ENCODE measurements at regions not wholly inside any gene's neighbourhood (a gene's known extent, or its start where the extent isn't known, plus 50 kb on each side); places are given as distances from the start of the nearest gene placed in this dataset.
"Not testable (repeated sequence)": the region's sequence is repeated elsewhere in the genome, so short reads cannot be mapped to it uniquely, and the experiment has no call there.

GRCh38 chr2:145752091-145752806, 1232.3 kb upstream of the ZEB2 start:
- no peak overlapping the region for H3K4me3 ChIP-seq (ENCODE audit: low read length)
- H3K4me1 ChIP-seq (ENCODE audit: insufficient read depth, low read length) = peaks cover 34% of the 10 kb centered on the region
- H3K9me3 ChIP-seq (ENCODE audit: low read depth, low read length) = no peaks in the 10 kb centered on the region
- H3K27me3 ChIP-seq (ENCODE audit: insufficient read depth, low read length) = no peaks in the 10 kb centered on the region

GRCh38 chr2:145751629-145752028, 1231.7 kb upstream of the ZEB2 start:
- H3K27me3 ChIP-seq (ENCODE audit: insufficient read depth, low read length) = no peaks in the 10 kb centered on the region
- no peak overlapping the region for H3K4me3 ChIP-seq (ENCODE audit: low read length)
- H3K4me1 ChIP-seq (ENCODE audit: insufficient read depth, low read length) = peaks cover 34% of the 10 kb centered on the region
- no peaks in the 10 kb centered on the region for H3K9me3 ChIP-seq (ENCODE audit: low read depth, low read length)

- no peak overlapping the region for H3K4me3 ChIP-seq (ENCODE audit: low read length)
- H3K4me1 ChIP-seq (ENCODE audit: insufficient read depth, low read length) = peaks cover 34% of the 10 kb centered on the region
- H3K27me3 ChIP-seq (ENCODE audit: insufficient read depth, low read length) = no peaks in the 10 kb centered on the region
- no peaks in the 10 kb centered on the region for H3K9me3 ChIP-seq (ENCODE audit: low read depth, low read length)
These were observed 1231.2 kb upstream of the ZEB2 start for GRCh38 chr2:145751155-145751554.

- Histone ChIP-seq H3K27me3 (ENCODE audit: insufficient read depth, low read length) (no peaks in the 10 kb centered on the region), H3K4me1 (ENCODE audit: insufficient read depth, low read length) (peaks cover 34% of the 10 kb centered on the region), H3K4me3 (ENCODE audit: low read length) (no peak overlapping the region), H3K9me3 (ENCODE audit: low read depth, low read length) (no peaks in the 10 kb centered on the region)
These were observed 1230.7 kb upstream of the ZEB2 start for GRCh38 chr2:145750612-145751011.

GRCh38 chr2:145750144-145750543, 1230.2 kb upstream of the ZEB2 start:
- Histone ChIP-seq H3K4me3 (ENCODE audit: low read length) (no peak overlapping the region), H3K9me3 (ENCODE audit: low read depth, low read length) (no peaks in the 10 kb centered on the region), H3K27me3 (ENCODE audit: insufficient read depth, low read length) (no peaks in the 10 kb centered on the region), H3K4me1 (ENCODE audit: insufficient read depth, low read length) (peaks cover 38% of the 10 kb centered on the region)

- H3K4me1 ChIP-seq (ENCODE audit: insufficient read depth, low read length) = peaks cover 44% of the 10 kb centered on the region
These were observed 1229.6 kb upstream of the ZEB2 start for GRCh38 chr2:145749556-145749955.

GRCh38 chr2:145748927-145749326, 1229.0 kb upstream of the ZEB2 start:
- Histone ChIP-seq H3K4me3 (ENCODE audit: low read length) (no peak overlapping the region), H3K27me3 (ENCODE audit: insufficient read depth, low read length) (no peaks in the 10 kb centered on the region), H3K9me3 (ENCODE audit: low read depth, low read length) (no peaks in the 10 kb centered on the region), H3K4me1 (ENCODE audit: insufficient read depth, low read length) (peaks cover 48% of the 10 kb centered on the region)

More at GRCh38 chr2:145749556-145749955, 1229.6 kb upstream of the ZEB2 start:
- Histone ChIP-seq H3K9me3 (ENCODE audit: low read depth, low read length) (no peaks in the 10 kb centered on the region), H3K27me3 (ENCODE audit: insufficient read depth, low read length) (no peaks in the 10 kb centered on the region), H3K4me3 (ENCODE audit: low read length) (no peak overlapping the region)

- H3K9me3 ChIP-seq (ENCODE audit: low read depth, low read length) = no peaks in the 10 kb centered on the region
- H3K4me1 ChIP-seq (ENCODE audit: insufficient read depth, low read length) = peaks cover 49% of the 10 kb centered on the region
- H3K4me3 ChIP-seq (ENCODE audit: low read length) = no peak overlapping the region
- H3K27me3 ChIP-seq (ENCODE audit: insufficient read depth, low read length) = no peaks in the 10 kb centered on the region
These were observed 1227.8 kb upstream of the ZEB2 start for GRCh38 chr2:145747715-145748114.

GRCh38 chr2:145745387-145745721, 1225.4 kb upstream of the ZEB2 start:
- not testable (repeated sequence) for H3K9me3 ChIP-seq (ENCODE audit: low read depth, low read length); H3K27me3 ChIP-seq (ENCODE audit: insufficient read depth, low read length); H3K4me3 ChIP-seq (ENCODE audit: low read length)
- H3K4me1 ChIP-seq (ENCODE audit: insufficient read depth, low read length) = peaks cover 30% of the 10 kb centered on the region

- Histone ChIP-seq H3K4me3 (ENCODE audit: low read length) (no peak overlapping the region), H3K4me1 (ENCODE audit: insufficient read depth, low read length) (peaks cover 25% of the 10 kb centered on the region), H3K9me3 (ENCODE audit: low read depth, low read length) (no peaks in the 10 kb centered on the region), H3K27me3 (ENCODE audit: insufficient read depth, low read length) (no peaks in the 10 kb centered on the region)
These were observed 1224.8 kb upstream of the ZEB2 start for GRCh38 chr2:145744541-145745386.

- Histone ChIP-seq H3K4me1 (ENCODE audit: insufficient read depth, low read length) (peaks cover 25% of the 10 kb centered on the region), H3K9me3 (ENCODE audit: low read depth, low read length) (no peaks in the 10 kb centered on the region), H3K4me3 (ENCODE audit: low read length) (no peak overlapping the region), H3K27me3 (ENCODE audit: insufficient read depth, low read length) (no peaks in the 10 kb centered on the region)
These were observed 1223.1 kb upstream of the ZEB2 start for GRCh38 chr2:145743011-145743410.

- H3K9me3 ChIP-seq (ENCODE audit: low read depth, low read length) = no peaks in the 10 kb centered on the region
- no peak overlapping the region for H3K4me3 ChIP-seq (ENCODE audit: low read length)
- peaks cover 25% of the 10 kb centered on the region for H3K4me1 ChIP-seq (ENCODE audit: insufficient read depth, low read length)
- no peaks in the 10 kb centered on the region for H3K27me3 ChIP-seq (ENCODE audit: insufficient read depth, low read length)
These were observed 1221.7 kb upstream of the ZEB2 start for GRCh38 chr2:145741636-145742035.

- Histone ChIP-seq H3K9me3 (ENCODE audit: low read depth, low read length) (no peaks in the 10 kb centered on the region), H3K27me3 (ENCODE audit: insufficient read depth, low read length) (no peaks in the 10 kb centered on the region), H3K4me1 (ENCODE audit: insufficient read depth, low read length) (peaks cover 25% of the 10 kb centered on the region), H3K4me3 (ENCODE audit: low read length) (no peak overlapping the region)
These were observed 1221.3 kb upstream of the ZEB2 start for GRCh38 chr2:145741181-145741580.

GRCh38 chr2:145740302-145740701, 1220.4 kb upstream of the ZEB2 start:
- no peaks in the 10 kb centered on the region for H3K9me3 ChIP-seq (ENCODE audit: low read depth, low read length)
- H3K27me3 ChIP-seq (ENCODE audit: insufficient read depth, low read length) = no peaks in the 10 kb centered on the region
- no peak overlapping the region for H3K4me3 ChIP-seq (ENCODE audit: low read length)
- H3K4me1 ChIP-seq (ENCODE audit: insufficient read depth, low read length) = peaks cover 22% of the 10 kb centered on the region

GRCh38 chr2:145739681-145740080, 1219.8 kb upstream of the ZEB2 start:
- Histone ChIP-seq H3K4me1 (ENCODE audit: insufficient read depth, low read length) (peaks cover 16% of the 10 kb centered on the region), H3K4me3 (ENCODE audit: low read length) (no peak overlapping the region), H3K9me3 (ENCODE audit: low read depth, low read length) (no peaks in the 10 kb centered on the region), H3K27me3 (ENCODE audit: insufficient read depth, low read length) (no peaks in the 10 kb centered on the region)

- peaks cover 3% of the 10 kb centered on the region for H3K4me1 ChIP-seq (ENCODE audit: insufficient read depth, low read length)
- no peak overlapping the region for H3K4me3 ChIP-seq (ENCODE audit: low read length)
- no peaks in the 10 kb centered on the region for H3K9me3 ChIP-seq (ENCODE audit: low read depth, low read length)
- no peaks in the 10 kb centered on the region for H3K27me3 ChIP-seq (ENCODE audit: insufficient read depth, low read length)
These were observed 1217.0 kb upstream of the ZEB2 start for GRCh38 chr2:145736871-145737270.

Measured in mononuclear cell (primary cell).